HPDE6-E6E7 (cell line): ENCODE measurements at regions not wholly inside any gene's neighbourhood (a gene's known extent, or its start where the extent isn't known, plus 50 kb on each side); places are given as distances from the start of the nearest gene placed in this dataset.
"Not testable (repeated sequence)": the region's sequence is repeated elsewhere in the genome, so short reads cannot be mapped to it uniquely, and the experiment has no call there.

Experiments used
- DNase-seq: peaks from one replicate; pipeline ENCODE4 v3.0.0; 2011; ENCODE audit warnings: missing footprints; ENCODE audit errors: extremely low spot score

DNA sequence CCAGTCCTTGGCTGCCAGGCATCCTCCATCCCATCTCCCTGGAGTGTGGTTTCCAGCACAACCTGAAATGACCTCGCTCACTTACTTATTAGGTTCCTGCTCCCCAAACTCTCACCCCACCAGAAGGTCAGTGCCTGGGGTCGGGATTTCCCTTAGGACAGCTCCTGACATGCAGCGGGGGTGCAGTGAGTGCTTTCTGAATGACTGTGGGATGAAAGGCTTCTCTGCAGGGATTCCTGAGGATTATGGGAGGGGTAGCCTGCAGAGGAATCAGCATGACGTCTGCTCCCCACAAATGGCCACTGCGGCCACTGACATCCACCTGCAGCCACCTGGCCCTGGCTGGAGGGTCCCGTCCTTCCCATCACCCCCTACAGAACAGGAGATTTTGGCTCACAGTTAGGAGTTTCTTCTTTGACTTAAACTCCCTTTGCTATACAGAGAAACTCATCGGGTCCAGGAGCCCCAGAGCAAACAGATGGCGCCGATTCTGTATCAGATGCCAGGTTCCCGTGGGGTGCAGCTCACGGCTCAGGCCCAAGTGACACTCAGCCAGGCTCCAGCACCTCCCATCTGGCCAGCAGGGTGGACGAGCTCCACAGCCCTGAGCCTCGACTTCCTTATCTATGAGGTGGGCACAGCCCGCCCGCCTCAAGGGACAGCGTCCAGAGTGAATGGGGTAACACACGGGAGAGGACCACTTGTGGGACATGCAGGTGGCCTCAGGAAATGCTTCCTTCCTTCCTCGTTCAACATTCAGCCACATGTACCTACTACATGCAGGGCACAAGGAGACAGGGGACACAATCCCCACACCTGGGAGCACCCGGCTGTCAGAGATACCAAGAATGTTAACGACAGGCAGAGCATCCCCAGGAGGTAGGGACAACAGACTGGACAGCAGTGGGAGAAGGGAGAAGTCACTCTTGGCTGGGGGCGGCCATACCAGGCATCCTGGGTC lies 69.8 kb downstream of the RMI2 start:
- no peak for DNase-seq

DNA sequence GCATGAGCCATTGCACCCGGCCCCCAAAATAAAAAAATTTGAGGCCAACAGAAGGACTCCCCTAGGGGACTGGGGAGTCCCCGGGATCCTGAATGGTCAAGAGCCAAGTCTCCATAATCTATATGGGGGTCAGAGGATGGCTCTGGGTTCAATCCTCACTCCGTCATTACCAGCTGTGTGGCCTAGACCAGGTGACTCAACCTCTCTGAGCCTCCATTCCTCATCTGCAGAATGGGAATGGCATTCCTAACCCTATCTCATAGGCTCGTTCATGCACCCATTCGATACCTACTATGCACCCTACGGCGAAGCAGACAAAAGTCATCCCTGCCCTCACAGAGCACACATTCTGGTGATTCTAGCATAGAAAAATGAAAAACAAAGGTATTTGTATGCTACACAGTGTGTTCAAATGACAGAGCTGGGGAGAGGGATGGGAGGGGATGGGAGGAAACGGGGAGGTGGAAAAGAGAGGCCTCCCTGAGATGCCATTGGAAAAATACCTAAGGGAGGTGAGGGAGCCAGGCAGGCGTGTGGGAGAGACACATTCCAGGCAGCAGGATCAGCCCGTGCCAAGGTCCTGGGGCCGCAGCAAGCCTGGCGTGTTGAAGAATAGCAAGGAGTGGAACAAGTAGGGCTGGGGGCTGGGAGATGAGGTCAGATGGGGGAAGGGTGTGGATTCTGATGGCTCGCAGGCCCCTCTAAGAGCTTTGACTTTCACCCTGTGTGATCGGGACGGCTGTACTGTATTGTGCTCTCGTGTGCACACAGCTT lies 71.2 kb downstream of the RMI2 start:
- no peak for DNase-seq

DNA sequence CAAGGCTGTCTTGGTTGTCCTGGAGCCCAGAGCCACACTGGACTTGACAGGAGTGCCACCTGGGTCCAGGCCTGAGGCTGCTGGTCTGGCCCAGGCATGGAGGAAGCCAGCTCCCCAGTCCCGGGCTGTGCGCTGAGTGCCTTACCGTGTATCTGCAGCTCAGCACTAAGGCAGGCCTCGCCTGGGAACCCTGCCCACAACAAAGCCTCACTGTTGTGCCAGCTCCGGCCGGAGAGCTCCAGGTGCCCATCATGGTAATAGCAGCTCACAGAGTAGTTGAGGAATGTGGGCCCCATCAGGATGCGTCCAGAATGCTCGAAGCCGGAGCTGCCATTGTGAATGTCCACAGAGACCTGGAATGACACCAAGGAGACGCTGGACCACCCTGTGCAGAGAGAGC lies 72.2 kb downstream of the RMI2 start:
- no peak for DNase-seq

DNA sequence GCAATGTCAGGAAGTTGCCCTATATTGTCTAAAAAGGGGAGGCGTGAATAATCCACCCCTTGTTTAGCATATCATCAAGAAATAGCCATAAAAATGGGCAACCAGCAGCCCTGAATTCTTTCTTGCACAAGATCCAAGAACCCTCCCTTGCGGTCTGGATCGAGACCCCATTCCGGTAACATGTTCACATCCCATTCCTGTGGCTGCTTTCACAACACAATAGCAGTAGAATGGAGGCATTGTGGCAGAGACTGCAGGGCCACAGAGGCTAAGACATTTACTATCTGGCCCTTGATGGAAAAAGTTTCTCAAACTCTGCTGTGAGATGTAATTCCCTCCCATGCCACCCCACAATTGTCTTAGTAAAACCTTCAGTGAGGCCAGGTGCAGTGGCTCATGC lies 73.2 kb downstream of the RMI2 start:
- DNase-seq, result no peak

DNA sequence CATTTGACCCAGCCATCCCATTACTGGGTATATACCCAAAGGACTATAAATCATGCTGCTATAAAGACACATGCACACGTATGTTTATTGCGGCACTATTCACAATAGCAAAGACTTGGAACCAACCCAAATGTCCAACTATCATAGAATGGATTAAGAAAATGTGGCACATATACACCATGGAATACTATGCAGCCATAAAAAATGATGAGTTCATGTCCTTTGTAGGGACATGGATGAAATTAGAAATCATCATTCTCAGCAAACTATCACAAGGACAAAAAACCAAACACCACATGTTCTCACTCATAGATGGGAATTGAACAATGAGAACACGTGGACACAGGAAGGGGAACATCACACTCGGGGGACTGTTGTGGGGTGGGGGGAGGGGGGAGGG lies 74.8 kb downstream of the RMI2 start:
- DNase-seq, result not testable (repeated sequence)

DNA sequence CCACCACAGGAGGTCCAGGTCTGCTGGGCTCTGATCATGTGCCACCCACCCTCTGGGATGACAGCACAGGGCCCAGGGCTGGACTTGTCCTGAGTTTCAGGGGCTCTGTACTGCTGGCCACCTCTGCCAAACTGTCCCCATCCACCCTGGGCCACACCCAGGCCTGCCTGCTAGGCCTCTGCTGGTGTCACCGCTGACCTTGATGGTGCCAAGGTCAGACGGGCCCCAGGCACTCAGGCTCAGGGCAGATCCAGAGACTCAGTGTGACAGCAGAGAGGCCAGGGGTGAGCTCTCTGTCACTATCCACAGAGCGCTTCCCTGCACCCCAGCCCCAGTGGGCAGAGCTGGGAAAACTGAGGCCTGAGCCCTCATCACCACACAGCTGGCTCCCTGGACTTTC lies 75.6 kb downstream of the RMI2 start:
- no peak for DNase-seq

DNA sequence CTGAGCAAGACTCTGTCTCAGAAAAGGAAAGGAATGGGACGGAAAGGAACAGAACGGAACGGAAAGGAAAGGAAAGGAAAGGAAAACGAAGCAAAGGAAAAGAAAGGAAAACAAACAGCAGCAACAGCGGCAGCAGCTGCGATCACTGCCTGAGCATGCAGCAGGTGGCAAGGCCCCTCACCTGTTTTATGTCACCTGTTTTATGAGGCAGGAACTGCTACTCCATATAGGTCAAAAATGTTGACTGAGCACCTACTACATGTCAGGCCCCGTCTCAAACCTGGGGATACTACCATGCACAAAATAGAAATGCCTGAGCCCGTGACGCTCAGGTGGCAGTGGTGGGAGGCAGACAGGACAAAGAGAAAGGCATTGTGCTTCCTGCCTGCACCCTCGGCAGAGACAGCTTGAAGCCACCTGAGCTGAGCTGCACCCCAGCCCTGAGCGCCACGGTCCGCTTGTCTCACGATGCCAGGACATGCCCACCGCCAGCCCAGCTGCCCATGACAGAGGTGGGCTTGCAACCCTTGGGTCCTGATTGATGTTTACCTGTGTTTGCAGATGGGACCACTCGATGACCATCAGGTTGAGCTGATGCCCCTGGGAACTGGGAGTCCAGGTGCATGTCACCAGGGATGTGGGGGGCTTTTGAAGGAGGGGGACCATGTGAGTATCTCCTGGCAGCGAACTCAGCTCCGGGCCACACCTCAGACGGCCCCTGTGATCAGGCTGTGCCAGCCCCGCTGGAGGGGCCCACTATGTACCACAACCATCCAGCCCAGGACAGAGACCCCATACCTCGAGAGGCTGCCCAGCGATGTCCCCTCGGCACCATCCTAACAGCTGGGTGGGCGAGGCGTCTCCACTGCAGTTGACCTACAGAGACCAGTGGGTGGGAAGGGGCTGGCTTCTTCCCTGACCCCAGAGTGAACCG lies 77.4 kb downstream of the RMI2 start:
- no peak for DNase-seq

DNA sequence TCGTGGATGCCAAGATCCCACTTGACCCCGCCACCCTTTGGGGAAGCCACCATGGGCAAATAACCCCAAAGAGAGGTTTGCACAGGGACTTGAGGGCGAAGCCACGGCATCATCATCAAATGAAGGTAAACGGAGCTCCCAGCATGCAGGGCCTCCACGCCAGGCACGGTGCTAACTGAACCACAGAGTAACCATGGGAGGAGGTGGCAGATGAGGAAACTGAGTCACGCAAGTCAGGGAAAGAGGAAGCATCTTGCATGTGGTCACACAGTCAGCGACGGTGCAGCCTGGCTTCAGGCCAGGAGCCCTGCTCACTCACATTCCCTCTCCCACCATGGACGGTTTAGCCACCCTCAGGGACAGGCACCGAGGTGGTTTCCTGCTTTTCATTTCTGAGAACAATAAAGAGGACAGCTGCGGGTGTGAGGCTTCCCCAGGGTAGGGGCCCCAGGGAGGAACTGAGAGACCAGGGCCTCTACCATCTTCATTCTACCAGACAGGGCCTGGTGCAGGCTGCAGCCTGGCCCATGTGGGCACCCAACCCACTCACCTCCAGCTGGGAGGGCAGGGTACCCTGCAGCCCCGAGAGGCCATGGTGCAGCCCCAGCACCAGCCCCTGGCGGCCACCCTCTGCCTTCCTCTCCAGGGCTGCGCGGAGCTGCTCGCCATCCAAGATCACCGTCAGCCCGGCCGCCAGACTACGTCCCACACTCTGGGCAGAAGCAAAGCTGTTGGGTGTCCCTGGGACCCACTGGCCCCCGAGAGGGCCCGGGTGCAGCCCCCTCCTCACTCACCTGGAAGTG lies 78.3 kb downstream of the RMI2 start:
- no peak for DNase-seq

DNA sequence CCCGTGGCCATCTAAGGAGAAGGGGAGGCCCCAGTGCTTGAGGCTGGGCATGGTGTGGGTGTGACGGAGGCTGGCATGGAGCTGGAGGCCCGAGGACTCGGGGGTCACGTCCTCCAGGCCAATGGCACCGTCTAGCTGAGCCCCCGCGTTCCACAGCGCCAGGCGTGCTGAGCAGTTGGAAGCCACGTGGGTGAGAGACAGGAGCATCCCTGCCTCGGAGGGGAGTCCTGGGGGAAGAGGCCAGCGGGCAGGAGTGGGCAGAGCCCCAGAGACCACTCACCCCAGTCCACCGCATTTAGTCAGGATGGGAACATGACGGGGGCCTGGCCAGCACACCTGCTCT lies 78.8 kb downstream of the RMI2 start:
- no peak for DNase-seq

DNA sequence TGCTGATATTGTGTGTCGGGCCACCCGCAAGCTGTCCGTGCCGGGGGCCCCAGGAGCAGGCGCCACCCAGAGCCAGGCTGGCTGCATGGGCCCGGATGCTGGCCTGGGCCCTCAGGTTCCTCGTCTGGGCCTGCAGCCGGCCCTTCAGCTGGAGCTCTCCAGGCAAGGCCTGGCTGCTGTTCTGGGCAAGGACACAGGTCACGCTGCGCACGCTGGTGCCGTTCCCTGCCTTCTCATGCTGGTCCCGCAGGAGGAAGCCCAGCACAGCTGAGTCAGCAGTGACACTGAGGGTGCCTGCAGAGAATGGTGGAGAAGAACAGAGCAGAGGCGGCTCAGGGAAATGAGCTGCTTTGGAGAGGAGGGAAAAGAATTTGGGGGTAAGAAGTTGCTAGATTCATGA lies 79.9 kb downstream of the RMI2 start:
- no peak for DNase-seq

DNA sequence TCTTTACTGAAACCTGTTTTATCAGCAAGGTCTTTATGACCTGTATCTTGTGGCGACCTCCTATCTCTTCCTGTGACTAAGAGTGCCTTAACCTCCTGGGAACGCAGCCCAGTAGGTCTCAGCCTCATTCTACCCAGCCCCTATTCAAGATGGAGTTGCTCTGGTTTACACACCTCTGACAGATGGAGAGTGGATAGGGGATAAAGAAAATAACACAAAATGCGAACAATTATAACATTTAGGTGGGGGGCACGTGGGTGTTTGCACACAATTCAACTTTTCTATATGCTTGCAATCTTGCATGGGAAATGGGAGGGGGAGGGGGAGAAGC lies 83.3 kb downstream of the RMI2 start:
- no peak for DNase-seq

DNA sequence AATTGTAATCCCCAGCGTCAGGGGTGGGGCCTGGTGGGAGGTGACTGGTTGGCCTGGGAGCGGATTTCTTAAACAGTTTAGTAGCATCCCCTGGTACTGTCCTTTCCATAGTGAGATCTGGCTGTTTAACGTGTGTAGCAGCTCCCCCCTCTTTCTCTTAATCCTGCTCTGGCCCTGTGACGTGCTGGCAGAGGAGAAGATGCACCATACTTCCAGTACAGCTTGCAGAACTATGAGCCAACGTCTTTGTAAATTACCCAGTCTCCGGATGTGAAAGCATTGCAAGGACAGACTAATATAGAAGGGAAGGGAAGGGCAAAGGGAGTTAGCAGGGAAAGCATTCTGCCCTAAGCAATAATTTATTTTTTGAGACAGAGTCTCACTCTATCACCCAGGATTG lies 83.9 kb downstream of the RMI2 start:
- no peak for DNase-seq

DNA sequence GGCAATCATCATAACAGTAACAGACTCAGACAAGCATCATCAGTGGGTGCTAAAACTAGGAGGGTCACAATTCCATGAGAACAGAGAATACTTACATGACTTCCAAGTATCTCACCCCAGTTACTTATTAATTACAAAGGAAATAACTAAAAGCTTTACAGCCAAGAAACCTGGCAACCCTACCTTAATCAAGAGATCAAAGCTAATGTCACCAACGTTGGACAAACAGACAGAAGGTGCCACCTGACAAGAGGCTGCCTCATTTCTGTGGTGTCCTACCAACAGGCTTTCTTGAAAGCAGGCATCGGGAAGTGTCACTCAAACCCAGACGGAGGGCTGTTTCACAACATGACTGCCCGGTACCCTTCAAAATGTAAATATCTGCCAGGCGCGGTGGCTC lies 84.6 kb downstream of the RMI2 start:
- DNase-seq, result no peak

DNA sequence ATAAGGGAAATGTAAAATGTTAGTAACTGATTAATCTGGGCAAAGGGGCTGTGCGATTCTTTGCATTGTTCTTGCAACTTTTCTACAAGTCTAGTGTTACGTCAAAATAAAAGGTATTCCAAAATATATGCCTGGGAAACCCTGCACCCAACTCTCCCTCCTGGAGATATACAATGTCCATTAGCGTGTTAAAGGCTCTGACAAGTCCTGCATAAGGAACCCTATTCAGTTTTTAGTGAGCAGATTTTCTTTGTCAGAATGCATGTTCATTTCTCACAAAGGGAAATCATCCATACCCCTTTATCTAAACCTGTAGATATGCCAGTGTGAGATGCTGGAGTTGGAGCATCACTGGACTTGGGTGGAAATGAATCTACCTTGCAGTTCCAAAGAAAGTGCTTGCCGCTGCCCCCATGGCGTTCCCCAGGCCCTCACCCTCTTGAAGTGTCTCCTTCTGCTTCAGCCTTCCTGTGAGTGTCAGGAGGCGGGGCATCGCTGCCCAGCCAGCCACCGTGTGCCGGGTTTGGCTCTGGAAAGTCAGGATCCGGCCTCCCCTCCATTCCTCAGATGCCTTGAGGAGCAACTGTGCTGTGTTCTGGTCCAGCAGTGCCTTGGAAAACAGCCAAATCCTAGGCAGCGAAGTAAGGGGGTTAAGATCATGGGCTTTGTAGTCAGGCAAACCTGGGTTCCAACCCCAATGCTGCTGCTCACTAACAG lies 85.5 kb downstream of the RMI2 start:
- no peak for DNase-seq

DNA sequence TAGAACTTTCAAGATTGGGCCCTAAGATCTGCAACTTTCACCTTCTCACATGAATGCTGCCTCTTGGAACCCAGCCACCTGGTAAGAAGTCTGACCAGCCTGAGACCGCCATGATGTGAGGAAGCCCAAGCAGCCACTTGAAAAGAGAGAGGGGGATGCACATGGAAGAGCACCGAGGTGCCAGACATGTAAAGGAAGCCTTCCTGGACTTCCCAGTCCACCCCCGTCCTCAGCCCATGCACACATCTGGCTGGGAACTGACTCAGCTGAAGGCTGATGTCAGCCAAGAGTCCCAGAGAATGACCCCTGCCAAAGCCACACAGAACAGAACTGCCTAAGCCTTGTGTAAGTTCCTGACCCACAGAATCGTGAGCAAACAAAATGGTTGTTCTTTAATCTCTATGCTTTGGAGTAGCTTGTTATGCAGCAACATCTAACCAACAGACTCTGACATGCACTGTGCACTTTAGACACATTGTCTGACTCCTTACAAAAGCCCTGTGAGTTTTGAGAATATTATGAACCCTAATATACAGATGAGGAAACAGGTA lies 86.7 kb downstream of the RMI2 start:
- DNase-seq, result no peak

DNA sequence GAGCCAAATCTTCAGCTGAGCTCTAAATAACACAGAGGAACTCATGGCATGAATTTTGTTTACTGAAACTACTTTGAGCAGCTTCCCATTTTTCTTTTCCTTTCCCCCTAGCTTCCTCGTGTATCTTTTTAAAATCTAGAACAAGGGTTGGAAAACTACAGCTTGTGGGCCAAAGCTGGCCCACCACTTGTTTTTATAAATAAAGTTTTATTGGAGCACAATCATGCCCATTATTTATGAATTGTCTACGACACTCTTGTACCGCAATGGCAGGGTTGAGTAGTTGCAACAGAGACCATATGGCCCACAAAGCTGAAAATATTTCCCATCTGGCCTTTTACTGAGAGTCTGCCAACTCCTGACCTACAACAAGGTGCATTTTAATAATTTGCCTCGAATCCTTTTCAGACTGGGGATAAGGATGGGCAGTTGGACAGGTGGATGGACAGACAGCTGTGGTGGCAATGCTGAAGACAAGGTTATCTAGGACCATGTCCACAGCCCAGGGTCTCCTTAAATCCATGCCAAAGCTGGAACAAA lies 87.7 kb downstream of the RMI2 start:
- DNase-seq, result no peak

DNA sequence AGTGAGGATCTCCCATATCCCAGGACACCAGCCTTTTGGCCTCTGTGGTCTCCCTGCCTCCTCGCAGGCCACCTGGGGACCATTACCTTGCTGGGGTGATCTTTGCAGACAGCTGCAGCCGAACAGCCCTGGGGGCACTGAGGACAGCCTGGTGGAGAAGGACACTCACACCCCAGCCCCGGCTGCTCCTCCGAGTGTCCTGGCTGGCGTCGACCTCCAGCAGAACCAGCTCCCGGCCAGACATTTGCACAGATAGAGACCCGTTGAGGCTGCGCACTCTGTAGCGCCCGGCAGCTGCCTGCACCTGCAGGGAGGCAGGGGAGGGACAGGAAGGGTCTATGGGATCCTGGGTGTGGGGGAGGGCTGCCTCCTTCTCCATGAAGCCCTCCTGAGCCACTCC lies 90.3 kb downstream of the RMI2 start:
- no peak for DNase-seq

DNA sequence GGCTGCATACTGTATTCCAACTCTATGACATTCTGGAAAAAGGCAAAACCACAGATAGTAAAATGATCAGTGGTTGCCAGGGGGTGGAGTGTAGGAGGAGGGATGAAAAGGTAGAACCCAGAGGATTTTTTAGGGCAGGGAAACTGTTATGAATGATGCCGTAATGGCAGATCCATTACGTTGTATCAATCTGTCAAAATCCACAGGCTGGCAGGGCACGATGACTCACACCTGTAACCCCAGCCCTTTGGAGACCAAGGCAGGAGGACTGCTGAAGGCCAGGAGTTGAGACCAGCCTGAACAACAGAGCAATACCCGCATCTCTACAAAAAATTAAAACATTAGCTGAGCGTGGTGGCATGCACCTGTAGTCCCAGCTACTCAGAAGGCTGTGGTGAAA lies 91.8 kb downstream of the RMI2 start:
- DNase-seq, result no peak

DNA sequence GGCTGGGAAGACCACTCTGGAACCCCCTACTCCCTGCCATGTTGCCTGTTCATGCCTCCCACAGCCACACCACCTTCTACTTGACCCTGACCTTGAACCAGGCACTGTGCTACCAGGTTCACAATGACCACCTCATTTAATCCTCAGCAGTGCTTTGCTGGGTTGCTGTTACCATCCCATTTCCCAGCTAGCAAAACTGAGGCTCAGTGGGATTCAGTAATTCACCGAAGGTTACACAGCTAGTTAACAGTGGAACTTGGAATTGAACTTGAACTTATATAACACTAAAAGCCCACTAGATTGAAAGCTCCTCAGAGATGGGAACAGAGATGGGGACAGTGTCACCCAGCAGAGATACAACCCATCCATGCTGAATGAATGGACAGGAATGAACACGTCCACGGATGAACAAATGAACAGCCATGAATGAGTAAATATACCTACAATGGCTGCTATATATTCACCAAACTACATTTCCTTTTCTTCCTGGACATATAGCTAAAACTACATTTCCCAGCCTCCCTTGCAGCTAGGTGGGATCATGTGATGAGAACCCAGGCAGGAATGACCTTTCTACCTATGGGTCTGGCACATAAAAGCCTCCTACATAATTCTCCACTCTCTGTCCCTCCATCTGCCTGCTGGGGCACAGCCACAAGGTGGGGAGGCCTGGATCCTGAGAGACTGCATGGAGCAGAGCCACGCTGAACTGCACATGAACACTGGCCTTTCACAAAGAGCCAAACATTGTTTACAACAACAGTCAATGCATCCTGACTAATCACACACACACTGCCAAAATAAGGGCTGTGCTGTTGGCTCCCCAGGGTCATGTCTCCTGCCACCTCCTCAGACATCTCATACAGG lies 94.8 kb downstream of the RMI2 start:
- DNase-seq, result no peak
